ENCODE measurements at regions not wholly inside any gene's neighbourhood (a gene's known extent, or its start where the extent isn't known, plus 50 kb on each side); places are given as distances from the start of the nearest gene placed in this dataset.

- H3K27ac ChIP-seq, result no peak overlapping the region; the same call in 1 of the 2 replicates
- TF ChIP-seq CTCF (conservative IDR thresholded peaks at IDR 0.05) (no peak), ZFX (IDR thresholded peaks at IDR 0.05) (no peak)
Observed at GRCh38 chr15:62856466-62857246, 185.9 kb upstream of the TPM1 start.

- H3K27ac ChIP-seq, result no peak overlapping the region; the same call in 1 of the 2 replicates
- TF ChIP-seq ZFX (IDR thresholded peaks at IDR 0.05), result no peak
- no peak for TF ChIP-seq CTCF (conservative IDR thresholded peaks at IDR 0.05)
Observed at GRCh38 chr15:62857411-62857853, 185.1 kb upstream of the TPM1 start.

- TF ChIP-seq ZFX (IDR thresholded peaks at IDR 0.05), result no peak
- no peak for TF ChIP-seq CTCF (conservative IDR thresholded peaks at IDR 0.05)
- no peak overlapping the region for H3K27ac ChIP-seq
Observed at GRCh38 chr15:62858343-62858742, 184.2 kb upstream of the TPM1 start.

GRCh38 chr15:62862717-62863116 is 179.8 kb upstream of the TPM1 start:
- TF ChIP-seq ZFX (IDR thresholded peaks at IDR 0.05), result no peak
- TF ChIP-seq CTCF (conservative IDR thresholded peaks at IDR 0.05), result no peak
- H3K27ac ChIP-seq, result no peak overlapping the region

GRCh38 chr15:62866366-62866765 is 176.2 kb upstream of the TPM1 start:
- TF ChIP-seq CTCF (conservative IDR thresholded peaks at IDR 0.05), result no peak
- no peak overlapping the region for H3K27ac ChIP-seq

- TF ChIP-seq CTCF (conservative IDR thresholded peaks at IDR 0.05), result no peak
- no peak for TF ChIP-seq ZFX (IDR thresholded peaks at IDR 0.05)
- no peak overlapping the region for H3K27ac ChIP-seq
Observed at GRCh38 chr15:62867844-62868243, 174.7 kb upstream of the TPM1 start.

- no peak overlapping the region for H3K27ac ChIP-seq
- TF ChIP-seq CTCF (conservative IDR thresholded peaks at IDR 0.05), result no peak
- TF ChIP-seq ZFX (IDR thresholded peaks at IDR 0.05), result no peak
Observed at GRCh38 chr15:62868507-62868906, 174.0 kb upstream of the TPM1 start.
